ENCODE measurements at regions not wholly inside any gene's neighbourhood (a gene's known extent, or its start where the extent isn't known, plus 50 kb on each side); places are given as distances from the start of the nearest gene placed in this dataset.

GRCh38 chr2:116487336-116487735 lies 1327.2 kb upstream of the DDX18 start:
- H3K36me3 Mint-ChIP-seq (ENCODE audit: low read depth) = no peaks in the 10 kb centered on the region
- Histone ChIP-seq H3K27me3 (ENCODE audit: control insufficient read depth in 1 of 2, insufficient read depth in 2 of 2, low read length in 2 of 2) (no peaks in the 10 kb centered on the region), H3K4me1 (ENCODE audit: insufficient read depth, low read length) (no peaks in the 10 kb centered on the region), H3K36me3 (ENCODE audit: insufficient read depth, low read length) (no peaks in the 10 kb centered on the region), H3K9me3 (ENCODE audit: control insufficient read depth in 1 of 2, insufficient read depth in 1 of 2, low read length in 2 of 2) (peaks cover 0 to 16% of the 10 kb centered on the region in 2 experiments), H3K27ac (ENCODE audit: low read depth in 1 of 2, low read length in 2 of 2) (no peak overlapping the region), H3K4me3 (ENCODE audit: low read length) (no peak overlapping the region)
- H3K9me3 Mint-ChIP-seq = peaks cover 8% of the 10 kb centered on the region
- H3K4me1 Mint-ChIP-seq (ENCODE audit: low read depth) = no peaks in the 10 kb centered on the region
- H3K4me3 Mint-ChIP-seq = no peak overlapping the region
- ChIA-PET POLR2A (no interaction called here), CTCF (no interaction called here)
- TF ChIP-seq CTCF (IDR thresholded peaks at IDR 0.05) = no peak
- ATAC-seq (ENCODE audit: poor library complexity) = no peak
- no peak overlapping the region for H3K27ac Mint-ChIP-seq
- no peak for DNase-seq
- intact Hi-C loops (cut with DNase I, micrococcal nuclease) = no loop called here
- H3K27me3 Mint-ChIP-seq = no peaks in the 10 kb centered on the region

- Mint-ChIP-seq H3K9me3 (peaks cover 6% of the 10 kb centered on the region), H3K27me3 (no peaks in the 10 kb centered on the region), H3K4me1 (ENCODE audit: low read depth) (no peaks in the 10 kb centered on the region), H3K4me3 (no peak overlapping the region), H3K36me3 (ENCODE audit: low read depth) (no peaks in the 10 kb centered on the region), H3K27ac (no peak overlapping the region)
- POLR2A ChIA-PET = no interaction called here
- no peak overlapping the region for H3K4me3 ChIP-seq (ENCODE audit: low read length)
- no peaks in the 10 kb centered on the region for H3K4me1 ChIP-seq (ENCODE audit: insufficient read depth, low read length)
- no peak for TF ChIP-seq CTCF (IDR thresholded peaks at IDR 0.05)
- ATAC-seq (ENCODE audit: poor library complexity) (no peak), DNase-seq (no peak)
- CTCF ChIA-PET = no interaction called here
- H3K27ac ChIP-seq (ENCODE audit: low read depth in 1 of 2, low read length in 2 of 2) = no peak overlapping the region
- no peaks in the 10 kb centered on the region for H3K36me3 ChIP-seq (ENCODE audit: insufficient read depth, low read length)
- intact Hi-C loops (cut with DNase I, micrococcal nuclease) = no loop called here
- H3K9me3 ChIP-seq (ENCODE audit: control insufficient read depth in 1 of 2, insufficient read depth in 1 of 2, low read length in 2 of 2) = peaks cover 0 to 9% of the 10 kb centered on the region in 2 experiments
- H3K27me3 ChIP-seq (ENCODE audit: control insufficient read depth in 1 of 2, insufficient read depth in 2 of 2, low read length in 2 of 2) = no peaks in the 10 kb centered on the region
Observed at GRCh38 chr2:116489292-116489691, 1325.2 kb upstream of the DDX18 start.

GRCh38 chr2:116489944-116490343 lies 1324.5 kb upstream of the DDX18 start:
- H3K4me3 Mint-ChIP-seq = no peak overlapping the region
- no peaks in the 10 kb centered on the region for H3K4me1 Mint-ChIP-seq (ENCODE audit: low read depth)
- CTCF ChIA-PET = no interaction called here
- no peak for TF ChIP-seq CTCF (IDR thresholded peaks at IDR 0.05)
- no peak overlapping the region for H3K4me3 ChIP-seq (ENCODE audit: low read length)
- H3K9me3 ChIP-seq (ENCODE audit: control insufficient read depth in 1 of 2, insufficient read depth in 1 of 2, low read length in 2 of 2) = peaks cover 0 to 3% of the 10 kb centered on the region in 2 experiments
- ATAC-seq (ENCODE audit: poor library complexity) (no peak), DNase-seq (no peak)
- H3K27me3 ChIP-seq (ENCODE audit: control insufficient read depth in 1 of 2, insufficient read depth in 2 of 2, low read length in 2 of 2) = no peaks in the 10 kb centered on the region
- H3K4me1 ChIP-seq (ENCODE audit: insufficient read depth, low read length) = no peaks in the 10 kb centered on the region
- H3K27me3 Mint-ChIP-seq = no peaks in the 10 kb centered on the region
- intact Hi-C loops (cut with DNase I, micrococcal nuclease) = no loop called here
- POLR2A ChIA-PET = no interaction called here
- no peaks in the 10 kb centered on the region for H3K36me3 Mint-ChIP-seq (ENCODE audit: low read depth)
- no peaks in the 10 kb centered on the region for H3K36me3 ChIP-seq (ENCODE audit: insufficient read depth, low read length)
- H3K27ac Mint-ChIP-seq = no peak overlapping the region
- peaks cover 6% of the 10 kb centered on the region for H3K9me3 Mint-ChIP-seq
- H3K27ac ChIP-seq (ENCODE audit: low read depth in 1 of 2, low read length in 2 of 2) = no peak overlapping the region
